ENCODE measurements at regions not wholly inside any gene's neighbourhood (a gene's known extent, or its start where the extent isn't known, plus 50 kb on each side); places are given as distances from the start of the nearest gene placed in this dataset.

GRCh38 chr1:5385956-5386355 lies 606.3 kb downstream of the NPHP4 start:
- Histone ChIP-seq H3K27me3 (peaks cover 12% of the 10 kb centered on the region), H3K27ac (no peak overlapping the region), H3K4me3 (no peak overlapping the region), H3K4me1 (no peaks in the 10 kb centered on the region), H3K9me3 (replicated peaks) (no peaks in the 10 kb centered on the region), H3K36me3 (no peaks in the 10 kb centered on the region)
- DNase-seq, result no peak

GRCh38 chr1:5385096-5385799 lies 607.0 kb downstream of the NPHP4 start:
- Histone ChIP-seq H3K36me3 (no peaks in the 10 kb centered on the region), H3K27ac (no peak overlapping the region), H3K4me1 (no peaks in the 10 kb centered on the region), H3K27me3 (peaks cover 7% of the 10 kb centered on the region; the same call in 1 of the 2 replicates), H3K4me3 (no peak overlapping the region), H3K9me3 (replicated peaks) (no peaks in the 10 kb centered on the region)
- DNase-seq, result no peak

- DNase-seq, result no peak
- Histone ChIP-seq H3K9me3 (replicated peaks) (no peaks in the 10 kb centered on the region), H3K36me3 (no peaks in the 10 kb centered on the region), H3K4me1 (no peaks in the 10 kb centered on the region), H3K27me3 (no peaks in the 10 kb centered on the region), H3K4me3 (no peak overlapping the region), H3K27ac (no peak overlapping the region)
Measured at GRCh38 chr1:5381491-5381890, 610.7 kb downstream of the NPHP4 start.

GRCh38 chr1:5379176-5379759 lies 613.0 kb downstream of the NPHP4 start:
- H3K27ac ChIP-seq, result no peak overlapping the region
- H3K4me1 ChIP-seq, result no peaks in the 10 kb centered on the region
- H3K9me3 ChIP-seq (replicated peaks), result no peaks in the 10 kb centered on the region
- no peak overlapping the region for H3K4me3 ChIP-seq
- DNase-seq, result no peak
- H3K27me3 ChIP-seq, result no peaks in the 10 kb centered on the region
- no peaks in the 10 kb centered on the region for H3K36me3 ChIP-seq

GRCh38 chr1:5376538-5377247 lies 615.5 kb downstream of the NPHP4 start:
- no peak overlapping the region for H3K4me3 ChIP-seq
- H3K27ac ChIP-seq, result no peak overlapping the region
- H3K9me3 ChIP-seq (replicated peaks), result no peaks in the 10 kb centered on the region
- no peak for DNase-seq
- H3K27me3 ChIP-seq, result no peaks in the 10 kb centered on the region
- H3K36me3 ChIP-seq, result no peaks in the 10 kb centered on the region
- no peaks in the 10 kb centered on the region for H3K4me1 ChIP-seq

GRCh38 chr1:5375481-5375880 lies 616.7 kb downstream of the NPHP4 start:
- Histone ChIP-seq H3K27me3 (no peaks in the 10 kb centered on the region; the same call in 1 of the 2 replicates), H3K9me3 (replicated peaks) (no peaks in the 10 kb centered on the region), H3K4me1 (no peaks in the 10 kb centered on the region), H3K27ac (no peak overlapping the region), H3K36me3 (no peaks in the 10 kb centered on the region), H3K4me3 (no peak overlapping the region)
- no peak for DNase-seq

GRCh38 chr1:5374192-5374591 lies 618.0 kb downstream of the NPHP4 start:
- H3K4me1 ChIP-seq, result no peaks in the 10 kb centered on the region
- no peak for DNase-seq
- H3K27ac ChIP-seq, result no peak overlapping the region
- no peaks in the 10 kb centered on the region for H3K9me3 ChIP-seq (replicated peaks)
- H3K4me3 ChIP-seq, result no peak overlapping the region
- H3K27me3 ChIP-seq, result no peaks in the 10 kb centered on the region; the same call in 1 of the 2 replicates
- H3K36me3 ChIP-seq, result no peaks in the 10 kb centered on the region

- Histone ChIP-seq H3K4me1 (no peaks in the 10 kb centered on the region), H3K36me3 (no peaks in the 10 kb centered on the region), H3K27me3 (peaks cover 5% of the 10 kb centered on the region; the same call in 1 of the 2 replicates), H3K9me3 (replicated peaks) (no peaks in the 10 kb centered on the region), H3K27ac (no peak overlapping the region), H3K4me3 (no peak overlapping the region)
- no peak for DNase-seq
Measured at GRCh38 chr1:5373281-5373680, 618.9 kb downstream of the NPHP4 start.

GRCh38 chr1:5371270-5371669 lies 621.0 kb downstream of the NPHP4 start:
- no peak overlapping the region for H3K4me3 ChIP-seq
- peaks cover 13% of the 10 kb centered on the region; the same call in 1 of the 2 replicates for H3K27me3 ChIP-seq
- H3K36me3 ChIP-seq, result no peaks in the 10 kb centered on the region
- no peaks in the 10 kb centered on the region for H3K9me3 ChIP-seq (replicated peaks)
- H3K27ac ChIP-seq, result no peak overlapping the region
- DNase-seq, result no peak
- no peaks in the 10 kb centered on the region for H3K4me1 ChIP-seq

GRCh38 chr1:5370311-5370710 lies 621.9 kb downstream of the NPHP4 start:
- no peaks in the 10 kb centered on the region for H3K9me3 ChIP-seq (replicated peaks)
- peaks cover 13% of the 10 kb centered on the region; the same call in 1 of the 2 replicates for H3K27me3 ChIP-seq
- no peaks in the 10 kb centered on the region for H3K4me1 ChIP-seq
- no peak overlapping the region for H3K4me3 ChIP-seq
- H3K27ac ChIP-seq, result no peak overlapping the region
- no peak for DNase-seq
- H3K36me3 ChIP-seq, result no peaks in the 10 kb centered on the region

GRCh38 chr1:5369223-5369622 lies 623.0 kb downstream of the NPHP4 start:
- Histone ChIP-seq H3K9me3 (replicated peaks) (no peaks in the 10 kb centered on the region), H3K27ac (no peak overlapping the region), H3K4me3 (no peak overlapping the region), H3K36me3 (no peaks in the 10 kb centered on the region), H3K4me1 (no peaks in the 10 kb centered on the region), H3K27me3 (peaks cover 13% of the 10 kb centered on the region; the same call in 1 of the 2 replicates)
- DNase-seq, result no peak

GRCh38 chr1:5368201-5368600 lies 624.0 kb downstream of the NPHP4 start:
- Histone ChIP-seq H3K4me1 (no peaks in the 10 kb centered on the region), H3K9me3 (replicated peaks) (no peaks in the 10 kb centered on the region), H3K27ac (no peak overlapping the region), H3K36me3 (no peaks in the 10 kb centered on the region), H3K4me3 (no peak overlapping the region), H3K27me3 (peaks cover 13% of the 10 kb centered on the region; the same call in 1 of the 2 replicates)
- no peak for DNase-seq

- no peaks in the 10 kb centered on the region for H3K4me1 ChIP-seq
- no peaks in the 10 kb centered on the region for H3K9me3 ChIP-seq (replicated peaks)
- no peak overlapping the region for H3K4me3 ChIP-seq
- H3K27me3 ChIP-seq, result peaks cover 13% of the 10 kb centered on the region; the same call in 1 of the 2 replicates
- no peak overlapping the region for H3K27ac ChIP-seq
- no peaks in the 10 kb centered on the region for H3K36me3 ChIP-seq
- no peak for DNase-seq
Measured at GRCh38 chr1:5367306-5367705, 624.9 kb downstream of the NPHP4 start.

GRCh38 chr1:5365751-5366150 lies 626.5 kb downstream of the NPHP4 start:
- DNase-seq, result no peak
- Histone ChIP-seq H3K36me3 (no peaks in the 10 kb centered on the region), H3K27ac (no peak overlapping the region), H3K9me3 (replicated peaks) (no peaks in the 10 kb centered on the region), H3K4me3 (no peak overlapping the region), H3K4me1 (no peaks in the 10 kb centered on the region), H3K27me3 (peaks cover 13% of the 10 kb centered on the region; the same call in 1 of the 2 replicates)

- no peaks in the 10 kb centered on the region for H3K36me3 ChIP-seq
- no peak overlapping the region for H3K27ac ChIP-seq
- H3K4me3 ChIP-seq, result no peak overlapping the region
- H3K27me3 ChIP-seq, result 0 out of 2 replicates have a peak, but pooled peaks cover 13% of the 10 kb centered on the region
- no peaks in the 10 kb centered on the region for H3K9me3 ChIP-seq (replicated peaks)
- no peaks in the 10 kb centered on the region for H3K4me1 ChIP-seq
- no peak for DNase-seq
Measured at GRCh38 chr1:5364591-5364990, 627.6 kb downstream of the NPHP4 start.
